Left ventricle myocardium inferior (tissue), 1 donor: ENCODE measurements at regions not wholly inside any gene's neighbourhood (a gene's known extent, or its start where the extent isn't known, plus 50 kb on each side); places are given as distances from the start of the nearest gene placed in this dataset.
"Not testable (repeated sequence)": the region's sequence is repeated elsewhere in the genome, so short reads cannot be mapped to it uniquely, and the experiment has no call there.

Experiments
- DNase-seq: peaks from one replicate; pipeline ENCODE4 v3.0.0-alpha.2; 2020
- H3K27ac ChIP-seq: fragments of 200-600 bp; replicated peaks from 2 replicates; pipeline ENCODE4 v1.8.0; 2021
- H3K27me3 ChIP-seq: fragments of 200-600 bp; 2 replicates; pipeline ENCODE4 v1.8.0; 2021; ENCODE audit warnings: low read depth
- H3K36me3 ChIP-seq: fragments of 200-600 bp; 2 replicates; pipeline ENCODE4 v1.8.0; 2021
- H3K4me1 ChIP-seq: fragments of 200-600 bp; 2 replicates; pipeline ENCODE4 v1.8.0; 2021
- H3K4me3 ChIP-seq: fragments of 200-600 bp; 2 replicates; pipeline ENCODE4 v1.8.0; 2021; ENCODE audit warnings: mild to moderate bottlenecking, moderate library complexity
- H3K9me3 ChIP-seq: fragments of 200-600 bp; replicated peaks from 2 replicates; pipeline ENCODE4 v1.8.0; 2021
- intact Hi-C: fragments of 100-400 bp; cut with micrococcal nuclease; formaldehyde crosslinking; loops from one replicate; pipeline ENCODE4 v1.11.0; 2022
- TF ChIP-seq, protein P1 (sequence below): fragments of 200-600 bp; IDR thresholded peaks from 2 replicates; pipeline ENCODE4 v1.8.0; 2021; ENCODE audit warnings: antibody characterized with exemption, mild to moderate bottlenecking, borderline replicate concordance
- donor health status: DM: no; HTN: yes; CAD: no; lungs with severe emphysema.

DNA sequence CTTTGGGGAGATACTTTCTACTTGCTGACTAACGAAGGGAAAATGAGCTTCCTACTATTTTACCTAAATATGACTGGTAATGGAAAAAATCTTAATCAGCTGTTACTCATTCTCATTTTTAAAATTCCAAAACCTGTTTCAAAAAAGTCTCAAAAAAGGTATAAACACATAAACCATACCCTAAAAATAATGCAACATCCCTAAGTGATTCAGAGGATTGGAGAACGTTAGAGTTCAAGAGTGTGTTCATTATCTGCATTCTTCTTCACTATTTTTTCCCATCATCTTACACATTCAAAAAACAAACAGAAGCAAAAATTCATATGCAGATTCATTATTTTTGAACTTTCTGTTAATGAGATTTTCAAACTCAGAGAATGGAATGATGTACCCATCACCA lies 150.4 kb upstream of the GNAI1 start:
- no peaks in the 10 kb centered on the region for H3K9me3 ChIP-seq
- no peaks in the 10 kb centered on the region for H3K27me3 ChIP-seq
- H3K4me1 ChIP-seq = no peaks in the 10 kb centered on the region
- no peak for DNase-seq
- intact Hi-C loops = no loop called here
- no peaks in the 10 kb centered on the region for H3K36me3 ChIP-seq
- no peak overlapping the region for H3K4me3 ChIP-seq
- TF ChIP-seq, protein P1, sequence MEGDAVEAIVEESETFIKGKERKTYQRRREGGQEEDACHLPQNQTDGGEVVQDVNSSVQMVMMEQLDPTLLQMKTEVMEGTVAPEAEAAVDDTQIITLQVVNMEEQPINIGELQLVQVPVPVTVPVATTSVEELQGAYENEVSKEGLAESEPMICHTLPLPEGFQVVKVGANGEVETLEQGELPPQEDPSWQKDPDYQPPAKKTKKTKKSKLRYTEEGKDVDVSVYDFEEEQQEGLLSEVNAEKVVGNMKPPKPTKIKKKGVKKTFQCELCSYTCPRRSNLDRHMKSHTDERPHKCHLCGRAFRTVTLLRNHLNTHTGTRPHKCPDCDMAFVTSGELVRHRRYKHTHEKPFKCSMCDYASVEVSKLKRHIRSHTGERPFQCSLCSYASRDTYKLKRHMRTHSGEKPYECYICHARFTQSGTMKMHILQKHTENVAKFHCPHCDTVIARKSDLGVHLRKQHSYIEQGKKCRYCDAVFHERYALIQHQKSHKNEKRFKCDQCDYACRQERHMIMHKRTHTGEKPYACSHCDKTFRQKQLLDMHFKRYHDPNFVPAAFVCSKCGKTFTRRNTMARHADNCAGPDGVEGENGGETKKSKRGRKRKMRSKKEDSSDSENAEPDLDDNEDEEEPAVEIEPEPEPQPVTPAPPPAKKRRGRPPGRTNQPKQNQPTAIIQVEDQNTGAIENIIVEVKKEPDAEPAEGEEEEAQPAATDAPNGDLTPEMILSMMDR = no peak
- H3K27ac ChIP-seq = no peak overlapping the region

DNA sequence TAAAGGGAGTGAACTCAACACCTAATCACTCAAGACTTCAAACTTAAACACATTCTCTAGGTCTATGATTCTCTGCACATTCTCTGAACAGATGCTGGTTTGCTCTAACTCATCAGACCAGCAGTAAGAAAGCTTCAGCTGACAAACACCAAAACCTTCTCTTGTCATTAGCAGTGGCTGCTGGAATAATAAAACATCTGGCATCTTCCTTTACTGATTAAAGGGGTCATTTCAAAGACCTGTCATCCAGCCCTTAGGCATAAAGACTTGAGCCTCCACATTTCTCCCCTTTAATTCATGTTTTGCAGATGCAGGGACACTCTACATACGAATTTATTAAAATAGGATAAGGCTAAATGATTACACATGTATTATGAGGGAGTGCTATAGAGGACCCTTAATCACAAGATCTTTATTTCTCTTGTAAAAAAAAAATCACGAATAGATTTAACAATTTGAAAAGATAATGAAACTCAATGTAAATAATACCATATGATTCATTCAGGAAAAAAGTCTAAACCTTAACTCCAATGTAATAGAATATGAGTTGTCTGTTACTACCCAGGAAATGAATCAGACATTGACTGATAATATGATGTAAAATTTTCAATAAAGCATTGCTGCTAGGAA lies 152.4 kb upstream of the GNAI1 start:
- Histone ChIP-seq H3K9me3 (no peaks in the 10 kb centered on the region), H3K36me3 (no peaks in the 10 kb centered on the region), H3K27ac (no peak overlapping the region), H3K4me1 (no peaks in the 10 kb centered on the region), H3K27me3 (no peaks in the 10 kb centered on the region), H3K4me3 (no peak overlapping the region)
- intact Hi-C loops = no loop called here
- TF ChIP-seq, protein P1 = no peak
- no peak for DNase-seq

DNA sequence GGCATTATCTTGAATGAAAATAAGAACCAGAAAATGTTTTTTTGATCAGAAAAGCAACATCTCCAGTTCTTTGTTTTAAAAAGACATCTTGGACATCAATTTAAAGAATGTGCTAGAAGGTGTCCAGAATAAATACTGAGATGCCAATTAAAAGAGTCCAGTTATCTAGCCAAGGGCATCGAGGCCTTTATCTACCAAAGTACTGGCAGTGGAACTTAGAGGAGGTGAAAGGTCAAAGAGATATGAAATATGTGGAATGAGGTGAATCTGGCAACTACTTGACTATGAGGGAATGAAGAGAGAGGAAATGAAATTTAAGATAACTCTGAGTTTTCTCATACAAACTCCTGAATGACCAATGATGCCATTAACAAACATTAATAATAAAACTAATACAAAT lies 154.3 kb upstream of the GNAI1 start:
- H3K27me3 ChIP-seq = no peaks in the 10 kb centered on the region
- DNase-seq = no peak
- no peak overlapping the region for H3K27ac ChIP-seq
- no peaks in the 10 kb centered on the region for H3K36me3 ChIP-seq
- no peak overlapping the region for H3K4me3 ChIP-seq
- H3K9me3 ChIP-seq = no peaks in the 10 kb centered on the region
- TF ChIP-seq, protein P1 = no peak
- no peaks in the 10 kb centered on the region for H3K4me1 ChIP-seq
- intact Hi-C loops = no loop called here

DNA sequence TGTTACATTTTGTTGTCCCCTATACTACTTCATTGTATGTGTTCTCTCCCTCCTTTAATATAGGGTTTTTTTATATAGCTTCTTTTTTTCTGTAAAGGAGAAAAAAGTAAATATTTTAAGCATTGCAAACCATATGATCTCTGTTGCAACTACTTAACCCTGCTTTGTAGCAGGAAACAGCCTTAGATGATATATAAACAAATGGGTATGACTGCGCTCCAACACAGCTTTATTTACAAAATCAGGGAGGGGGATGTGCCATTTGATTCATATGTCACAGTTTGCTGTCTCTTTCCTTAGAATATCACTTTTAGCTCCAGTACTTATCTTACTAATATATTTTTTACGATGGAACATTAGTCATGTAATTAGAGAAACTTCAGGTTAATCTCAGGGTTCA lies 155.2 kb upstream of the GNAI1 start:
- no peaks in the 10 kb centered on the region for H3K27me3 ChIP-seq
- H3K36me3 ChIP-seq = no peaks in the 10 kb centered on the region
- no peaks in the 10 kb centered on the region for H3K9me3 ChIP-seq
- no peak for DNase-seq
- H3K27ac ChIP-seq = no peak overlapping the region
- TF ChIP-seq, protein P1 = no peak
- intact Hi-C loops = no loop called here
- H3K4me1 ChIP-seq = no peaks in the 10 kb centered on the region
- no peak overlapping the region for H3K4me3 ChIP-seq

DNA sequence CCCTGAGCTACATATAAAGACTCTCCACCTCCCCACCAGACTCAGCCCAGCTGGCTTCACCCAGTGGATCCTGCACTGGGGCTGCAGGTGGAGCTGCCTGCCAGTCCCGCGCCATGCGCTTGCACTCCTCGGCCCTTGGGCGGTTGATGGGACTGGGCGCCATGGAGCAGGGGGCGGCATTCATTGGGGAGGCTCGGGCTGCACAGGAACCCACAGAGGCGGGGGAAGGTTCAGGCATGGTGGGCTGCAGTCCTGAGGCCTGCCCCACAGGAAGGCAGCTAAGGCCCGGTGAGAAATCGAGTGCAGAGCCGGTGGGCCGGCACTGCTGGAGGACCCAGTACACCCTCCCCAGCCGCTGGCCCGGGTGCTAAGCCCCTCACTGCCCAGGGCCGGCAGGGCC lies 157.2 kb upstream of the GNAI1 start:
- TF ChIP-seq, protein P1 = no peak
- H3K36me3 ChIP-seq = no peaks in the 10 kb centered on the region
- no peaks in the 10 kb centered on the region for H3K27me3 ChIP-seq
- DNase-seq = no peak
- intact Hi-C loops = no loop called here
- no peaks in the 10 kb centered on the region for H3K4me1 ChIP-seq
- H3K9me3 ChIP-seq = no peaks in the 10 kb centered on the region
- no peak overlapping the region for H3K27ac ChIP-seq
- H3K4me3 ChIP-seq = no peak overlapping the region

DNA sequence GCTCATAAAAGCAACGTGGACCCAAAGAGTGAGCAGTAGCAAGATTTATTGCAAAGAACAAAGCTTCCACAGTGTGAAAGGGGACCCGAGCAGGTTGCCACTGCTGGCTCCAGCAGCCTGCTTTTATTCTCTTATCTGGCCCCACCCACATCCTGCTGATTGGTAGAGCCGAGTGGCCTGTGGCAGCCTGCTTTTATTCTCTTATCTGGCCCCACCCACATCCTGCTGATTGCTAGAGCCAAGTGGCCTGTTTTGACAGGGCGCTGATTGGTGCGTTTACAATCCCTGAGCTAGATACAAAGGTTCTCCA lies 158.0 kb upstream of the GNAI1 start:
- H3K4me1 ChIP-seq, H3K27ac ChIP-seq, H3K4me3 ChIP-seq, intact Hi-C loops, H3K36me3 ChIP-seq, H3K27me3 ChIP-seq, DNase-seq, H3K9me3 ChIP-seq: not testable (repeated sequence)

DNA sequence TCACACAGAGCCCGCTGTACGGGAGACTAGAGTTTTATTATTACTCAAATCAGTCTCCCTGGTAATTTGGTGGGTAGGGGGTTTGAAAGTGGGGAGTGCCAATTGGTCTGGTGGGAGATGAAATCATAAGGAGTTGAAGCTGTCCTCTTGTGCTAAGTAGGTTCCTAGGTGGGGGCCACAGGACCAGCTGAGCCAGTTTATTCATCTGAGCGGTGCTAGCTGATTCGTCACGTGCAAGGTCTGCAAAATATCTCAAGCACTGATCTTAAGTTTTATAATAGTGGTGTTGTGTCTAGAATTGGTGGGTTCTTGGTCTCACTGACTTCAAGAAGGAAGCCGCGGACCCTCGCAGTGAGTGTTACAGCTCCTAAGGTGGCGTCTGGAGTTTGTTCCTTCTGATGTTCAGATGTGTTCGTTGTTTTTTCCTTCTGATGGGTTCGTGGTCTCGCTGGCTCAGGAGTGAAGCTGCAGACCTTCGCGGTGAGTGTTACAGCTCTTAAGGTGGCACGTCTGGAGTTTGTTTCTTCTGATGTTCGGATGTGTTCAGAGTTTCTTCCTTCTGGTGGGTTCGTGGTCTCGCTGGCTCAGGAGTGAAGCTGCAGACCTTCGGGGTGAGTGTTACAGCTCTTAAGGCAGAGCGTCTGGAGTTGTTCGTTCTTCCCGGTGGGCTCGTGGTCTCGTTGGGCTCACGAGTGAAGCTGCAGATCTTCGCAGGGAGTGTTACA lies 158.5 kb upstream of the GNAI1 start:
- H3K4me1 ChIP-seq, intact Hi-C loops, H3K36me3 ChIP-seq: not testable (repeated sequence)

More for the DNA sequence above, 158.5 kb upstream of the GNAI1 start:
- H3K27ac ChIP-seq, H3K27me3 ChIP-seq, H3K9me3 ChIP-seq, H3K4me3 ChIP-seq, DNase-seq: not testable (repeated sequence)
